ENCODE measurements at regions not wholly inside any gene's neighbourhood (a gene's known extent, or its start where the extent isn't known, plus 50 kb on each side); places are given as distances from the start of the nearest gene placed in this dataset.

GRCh38 chr5:96337048-96337781 lies 95.8 kb downstream of the PCSK1 start:
- TF ChIP-seq CTCF (IDR thresholded peaks at IDR 0.05) (no peak), POLR2AphosphoS5 (IDR thresholded peaks at IDR 0.05; ENCODE audit: low read depth, low read length) (no peak)
